H1 (cell line): ENCODE measurements at regions not wholly inside any gene's neighbourhood (a gene's known extent, or its start where the extent isn't known, plus 50 kb on each side); places are given as distances from the start of the nearest gene placed in this dataset.

ENCODE experiments used
- YY1 ChIP-seq: IDR thresholded peaks from 2 replicates; pipeline ENCODE4 v1.6.1; 2011; ENCODE audit warnings: low read depth, mild to moderate bottlenecking, low read length

GRCh38 chr1:98468111-98468717 is 193.3 kb upstream of the SNX7 start (continued):
- TF ChIP-seq YY1: no peak
